PFSK-1 (cell line): ENCODE measurements at regions not wholly inside any gene's neighbourhood (a gene's known extent, or its start where the extent isn't known, plus 50 kb on each side); places are given as distances from the start of the nearest gene placed in this dataset.

Experiments used
- FOXP2 ChIP-seq: optimal IDR thresholded peaks from 2 replicates; pipeline ENCODE3; 2011; ENCODE audit warnings: borderline replicate concordance, control low read depth, inconsistent platforms; ENCODE audit not compliant: insufficient read depth; ENCODE audit errors: extremely low read length, extremely low read depth
- POLR2AphosphoS5 ChIP-seq: IDR thresholded peaks from 2 replicates; pipeline ENCODE4 v1.6.1; 2012; ENCODE audit warnings: low read depth, mild to moderate bottlenecking, control low read depth, low read length, moderate library complexity
- SIN3A ChIP-seq: IDR thresholded peaks from 2 replicates; pipeline ENCODE4 v1.6.1; 2012; ENCODE audit warnings: mild to moderate bottlenecking, low read length, moderate library complexity, borderline replicate concordance; ENCODE audit not compliant: insufficient read depth
- TAF1 ChIP-seq: IDR thresholded peaks from 2 replicates; pipeline ENCODE4 v1.6.1; 2012; ENCODE audit warnings: low read length, control low read depth, borderline replicate concordance; ENCODE audit not compliant: insufficient read depth
- TF ChIP-seq, protein P1 (sequence below), 2 experiments: IDR thresholded peaks; 2 replicates each; pipeline versions ENCODE4 v1.6.1 to v1.8.0; 2011 to 2012; ENCODE audit warnings: low read depth in 2 of 2, low read length in 2 of 2, control low read depth in 1 of 2, inconsistent platforms in 1 of 2, mild to moderate bottlenecking in 1 of 2, moderate library complexity in 1 of 2; ENCODE audit not compliant: insufficient read depth in 1 of 2

DNA sequence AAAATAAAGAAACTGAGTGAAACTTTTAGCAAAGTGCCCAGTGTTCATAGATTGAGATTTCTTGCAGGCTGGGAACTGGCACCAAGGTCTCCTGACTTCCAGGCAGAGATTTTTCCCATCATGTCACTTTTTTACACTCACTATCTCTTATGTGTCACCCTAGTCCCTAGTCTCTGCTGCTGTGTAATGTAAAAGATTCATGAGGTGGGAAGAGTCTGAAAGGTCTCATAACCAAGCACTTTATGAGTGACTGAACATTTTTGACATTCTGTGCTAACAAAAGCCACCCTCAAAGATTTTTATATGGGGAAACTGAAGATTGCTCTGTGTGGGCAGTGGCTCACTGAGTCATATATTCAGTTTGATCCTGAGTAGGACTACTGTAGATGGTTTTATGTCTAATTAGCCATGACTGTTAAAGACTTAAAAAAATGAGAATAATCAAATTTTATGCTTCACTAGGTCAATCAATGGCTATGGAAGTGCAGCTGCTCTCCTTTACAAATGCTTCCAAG is 900.3 kb upstream of the SORCS1 start:
- TF ChIP-seq TAF1, result no peak
- no peak for TF ChIP-seq SIN3A
- TF ChIP-seq, protein P1, sequence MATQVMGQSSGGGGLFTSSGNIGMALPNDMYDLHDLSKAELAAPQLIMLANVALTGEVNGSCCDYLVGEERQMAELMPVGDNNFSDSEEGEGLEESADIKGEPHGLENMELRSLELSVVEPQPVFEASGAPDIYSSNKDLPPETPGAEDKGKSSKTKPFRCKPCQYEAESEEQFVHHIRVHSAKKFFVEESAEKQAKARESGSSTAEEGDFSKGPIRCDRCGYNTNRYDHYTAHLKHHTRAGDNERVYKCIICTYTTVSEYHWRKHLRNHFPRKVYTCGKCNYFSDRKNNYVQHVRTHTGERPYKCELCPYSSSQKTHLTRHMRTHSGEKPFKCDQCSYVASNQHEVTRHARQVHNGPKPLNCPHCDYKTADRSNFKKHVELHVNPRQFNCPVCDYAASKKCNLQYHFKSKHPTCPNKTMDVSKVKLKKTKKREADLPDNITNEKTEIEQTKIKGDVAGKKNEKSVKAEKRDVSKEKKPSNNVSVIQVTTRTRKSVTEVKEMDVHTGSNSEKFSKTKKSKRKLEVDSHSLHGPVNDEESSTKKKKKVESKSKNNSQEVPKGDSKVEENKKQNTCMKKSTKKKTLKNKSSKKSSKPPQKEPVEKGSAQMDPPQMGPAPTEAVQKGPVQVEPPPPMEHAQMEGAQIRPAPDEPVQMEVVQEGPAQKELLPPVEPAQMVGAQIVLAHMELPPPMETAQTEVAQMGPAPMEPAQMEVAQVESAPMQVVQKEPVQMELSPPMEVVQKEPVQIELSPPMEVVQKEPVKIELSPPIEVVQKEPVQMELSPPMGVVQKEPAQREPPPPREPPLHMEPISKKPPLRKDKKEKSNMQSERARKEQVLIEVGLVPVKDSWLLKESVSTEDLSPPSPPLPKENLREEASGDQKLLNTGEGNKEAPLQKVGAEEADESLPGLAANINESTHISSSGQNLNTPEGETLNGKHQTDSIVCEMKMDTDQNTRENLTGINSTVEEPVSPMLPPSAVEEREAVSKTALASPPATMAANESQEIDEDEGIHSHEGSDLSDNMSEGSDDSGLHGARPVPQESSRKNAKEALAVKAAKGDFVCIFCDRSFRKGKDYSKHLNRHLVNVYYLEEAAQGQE (IDR thresholded peaks at IDR 0.05; ENCODE audit: insufficient read depth in 1 of 2, low read depth in 2 of 2, low read length in 2 of 2), result no peak
- TF ChIP-seq FOXP2, result no peak
- no peak for TF ChIP-seq POLR2AphosphoS5

DNA sequence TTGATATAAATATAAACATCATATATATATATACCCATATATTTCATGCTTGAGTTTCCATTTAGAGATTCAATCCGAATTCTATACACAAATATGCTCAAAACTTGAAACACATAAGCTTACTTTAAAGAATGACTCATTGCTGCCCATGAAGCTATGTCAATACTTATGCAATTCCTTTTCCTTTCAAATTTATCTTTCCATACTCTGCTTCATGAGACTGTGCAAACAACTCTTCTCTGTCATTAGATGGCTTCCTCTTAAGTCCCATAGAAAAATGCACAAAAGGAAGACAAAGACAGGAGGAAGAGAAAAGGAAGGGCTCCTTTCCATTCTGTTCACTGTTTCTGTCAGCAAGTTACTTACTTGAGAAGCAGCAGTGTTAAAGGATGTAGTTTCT is 895.7 kb upstream of the SORCS1 start:
- TF ChIP-seq POLR2AphosphoS5 (no peak), TAF1 (no peak)

DNA sequence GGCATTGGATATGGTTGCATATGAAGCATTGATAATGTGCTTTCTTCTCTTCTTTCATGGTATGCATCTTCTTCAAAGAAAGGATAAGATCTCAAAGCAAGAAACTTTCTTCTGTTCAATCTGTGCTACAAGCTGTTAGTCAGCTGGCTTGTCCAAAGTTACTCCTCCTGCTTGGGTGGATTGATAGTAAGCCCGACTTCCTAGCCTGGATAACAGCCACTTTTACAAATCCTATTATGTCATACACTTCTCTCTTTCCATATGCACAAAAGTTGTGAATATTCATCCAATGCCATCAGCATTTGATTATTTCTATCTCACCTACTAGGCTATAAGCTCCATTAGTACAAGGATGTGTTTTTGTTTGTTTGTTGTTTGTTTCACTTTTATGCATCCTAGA is 891.0 kb upstream of the SORCS1 start:
- no peak for TF ChIP-seq SIN3A
- no peak for TF ChIP-seq TAF1
- no peak for TF ChIP-seq POLR2AphosphoS5
- TF ChIP-seq, protein P1 (IDR thresholded peaks at IDR 0.05; ENCODE audit: insufficient read depth in 1 of 2, low read depth in 2 of 2, low read length in 2 of 2), result no peak
- no peak for TF ChIP-seq FOXP2

DNA sequence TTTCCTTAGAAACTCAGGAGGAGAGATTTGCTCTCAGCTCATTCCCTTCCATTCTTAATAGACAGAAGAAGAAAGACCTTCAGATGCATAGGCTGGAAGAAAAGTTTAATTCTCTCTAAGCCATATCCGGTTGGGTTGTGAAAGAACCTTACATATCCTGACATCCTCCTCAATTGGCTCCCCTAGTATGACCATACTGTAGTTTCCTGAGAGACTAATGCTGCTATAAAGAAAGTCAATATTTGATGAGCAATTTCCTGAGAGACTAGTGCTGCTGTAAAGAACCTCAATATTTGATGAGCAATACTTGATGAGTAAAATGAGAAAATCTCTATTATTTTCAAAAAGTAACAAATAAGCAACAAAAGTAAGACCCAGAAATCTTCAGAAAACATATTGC is 888.5 kb upstream of the SORCS1 start:
- TF ChIP-seq SIN3A, result no peak
- TF ChIP-seq FOXP2, result no peak
- TF ChIP-seq TAF1, result no peak
- TF ChIP-seq, protein P1 (IDR thresholded peaks at IDR 0.05; ENCODE audit: insufficient read depth in 1 of 2, low read depth in 2 of 2, low read length in 2 of 2), result no peak
- TF ChIP-seq POLR2AphosphoS5, result no peak

DNA sequence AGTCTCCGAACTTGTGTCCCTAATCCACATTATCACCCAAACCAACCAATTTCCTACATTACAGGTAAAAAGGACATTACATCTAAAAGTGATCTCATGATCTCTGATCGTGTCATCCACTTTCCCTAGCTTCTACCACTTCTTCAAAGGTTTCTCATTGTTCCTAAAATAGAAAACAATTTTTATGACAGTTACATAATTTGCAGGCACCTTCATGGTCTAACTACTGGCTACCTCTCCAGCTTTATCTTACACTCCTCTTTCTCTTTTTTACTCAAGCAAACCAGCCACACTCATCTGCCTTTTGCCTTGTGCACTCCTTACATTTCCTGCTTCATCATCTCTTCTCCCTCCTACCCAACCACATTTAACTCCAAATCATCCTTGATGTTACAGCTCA is 886.7 kb upstream of the SORCS1 start:
- TF ChIP-seq, protein P1 (IDR thresholded peaks at IDR 0.05; ENCODE audit: insufficient read depth in 1 of 2, low read depth in 2 of 2, low read length in 2 of 2), result no peak
- TF ChIP-seq TAF1 (no peak), POLR2AphosphoS5 (no peak), SIN3A (no peak), FOXP2 (no peak)

DNA sequence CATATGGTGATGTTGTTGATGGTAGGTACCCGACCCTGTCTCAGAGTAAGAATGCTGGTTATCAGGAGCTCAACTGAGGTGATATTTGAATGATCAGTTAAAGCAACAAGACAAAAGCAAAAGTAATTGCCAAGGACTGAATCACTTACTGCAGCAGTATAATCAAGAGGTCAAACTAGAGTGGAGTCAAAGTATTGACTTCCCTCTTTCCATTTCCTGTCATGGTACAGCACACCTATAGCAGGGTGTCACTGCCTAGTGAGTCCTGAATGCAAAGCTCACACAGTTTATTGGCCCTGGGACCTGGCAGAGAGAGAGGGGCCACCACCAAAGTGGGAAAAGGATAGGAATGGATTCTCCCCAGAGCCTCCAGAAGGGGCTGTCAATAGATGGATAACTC is 886.1 kb upstream of the SORCS1 start:
- no peak for TF ChIP-seq SIN3A
- no peak for TF ChIP-seq FOXP2
- no peak for TF ChIP-seq POLR2AphosphoS5
- no peak for TF ChIP-seq TAF1
- TF ChIP-seq, protein P1 (IDR thresholded peaks at IDR 0.05; ENCODE audit: insufficient read depth in 1 of 2, low read depth in 2 of 2, low read length in 2 of 2), result no peak
